ENCODE measurements at regions not wholly inside any gene's neighbourhood (a gene's known extent, or its start where the extent isn't known, plus 50 kb on each side); places are given as distances from the start of the nearest gene placed in this dataset.
"Not testable (repeated sequence)": the region's sequence is repeated elsewhere in the genome, so short reads cannot be mapped to it uniquely, and the experiment has no call there.

DNA sequence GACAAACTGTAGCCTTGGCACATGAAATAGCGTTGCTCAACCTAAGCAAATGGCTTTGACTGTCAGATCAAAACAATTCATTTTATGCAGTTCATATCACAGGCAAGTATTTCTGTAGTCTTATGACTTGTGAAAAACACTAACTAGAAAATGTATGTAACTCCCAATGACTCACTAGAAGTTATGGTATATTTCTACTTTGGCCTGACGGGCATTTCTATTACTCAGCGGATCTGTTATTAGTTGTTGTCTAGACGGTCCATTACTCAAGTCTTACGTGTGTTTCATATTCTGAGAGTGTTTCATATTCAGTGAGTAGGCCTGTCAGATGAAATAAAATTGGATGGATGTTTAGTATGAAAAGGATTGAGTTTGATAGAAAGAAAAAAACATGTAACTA is 880.9 kb downstream of the PRIM2 start:
- no peak for DNase-seq
- 78 to 87% methylated on average over 5 of the region's 5 CpGs for WGBS, 2 donors
- no peak overlapping the region for H3K9ac ChIP-seq (ENCODE audit: insufficient read depth in 1 of 2, low read length in 2 of 2)

DNA sequence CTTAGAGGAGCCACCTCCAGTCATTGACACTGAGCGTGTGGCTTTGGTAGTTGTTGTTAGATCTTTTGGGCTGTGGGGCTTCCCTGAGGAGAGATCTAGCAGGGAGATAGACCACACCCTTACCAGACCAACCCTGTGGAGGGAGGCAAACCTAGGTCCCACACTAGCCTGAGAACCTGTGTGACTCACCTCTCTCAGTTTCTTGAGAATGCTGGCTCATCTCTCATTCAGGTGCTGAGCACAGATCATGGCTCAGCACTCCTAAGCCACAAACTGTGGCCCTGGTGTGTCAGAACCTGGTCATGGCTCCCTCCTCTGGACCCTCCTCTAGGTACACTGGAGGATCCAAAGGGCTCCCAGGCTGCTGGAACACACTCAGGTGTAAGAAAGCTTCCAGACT is 919.7 kb downstream of the PRIM2 start:
- H3K27ac ChIP-seq (ENCODE audit: low read depth in 1 of 2, low read length in 1 of 2); H3K9ac ChIP-seq (ENCODE audit: insufficient read depth in 1 of 2, low read length in 2 of 2); H3K27me3 ChIP-seq (ENCODE audit: control insufficient read depth in 3 of 3, insufficient read depth in 3 of 3, low read length in 2 of 3); DNase-seq; H3K4me3 ChIP-seq; H3K36me3 ChIP-seq (ENCODE audit: control insufficient read depth in 4 of 4, insufficient read depth in 4 of 4, low read length in 4 of 4); ATAC-seq (ENCODE audit: insufficient read depth, low FRiP score); H3K4me1 ChIP-seq (ENCODE audit: control insufficient read depth in 5 of 5, insufficient read depth in 5 of 5, low read length in 5 of 5): not testable (repeated sequence)
- peaks cover 0 to 14% (median 4%) of the 10 kb centered on the region in 4 donors for H3K9me3 ChIP-seq (ENCODE audit: control insufficient read depth in 4 of 4, insufficient read depth in 3 of 4, low read length in 3 of 4)
- 78 to 88% methylated on average over 1 of the region's 1 CpG for whole genome bisulfite sequencing, 2 donors

More for the DNA sequence above, 880.9 kb downstream of the PRIM2 start:
- Histone ChIP-seq H3K36me3 (ENCODE audit: control insufficient read depth in 4 of 4, insufficient read depth in 4 of 4, low read length in 4 of 4) (no peaks in the 10 kb centered on the region), H3K27me3 (ENCODE audit: control insufficient read depth in 3 of 3, insufficient read depth in 3 of 3, low read length in 2 of 3) (no peaks in the 10 kb centered on the region), H3K4me3 (no peak overlapping the region), H3K4me1 (ENCODE audit: control insufficient read depth in 5 of 5, insufficient read depth in 5 of 5, low read length in 5 of 5) (no peaks in the 10 kb centered on the region), H3K27ac (ENCODE audit: low read depth in 1 of 2, low read length in 1 of 2) (no peak overlapping the region), H3K9me3 (ENCODE audit: control insufficient read depth in 4 of 4, insufficient read depth in 3 of 4, low read length in 3 of 4) (no peaks in the 10 kb centered on the region)
- TF ChIP-seq, protein P1, sequence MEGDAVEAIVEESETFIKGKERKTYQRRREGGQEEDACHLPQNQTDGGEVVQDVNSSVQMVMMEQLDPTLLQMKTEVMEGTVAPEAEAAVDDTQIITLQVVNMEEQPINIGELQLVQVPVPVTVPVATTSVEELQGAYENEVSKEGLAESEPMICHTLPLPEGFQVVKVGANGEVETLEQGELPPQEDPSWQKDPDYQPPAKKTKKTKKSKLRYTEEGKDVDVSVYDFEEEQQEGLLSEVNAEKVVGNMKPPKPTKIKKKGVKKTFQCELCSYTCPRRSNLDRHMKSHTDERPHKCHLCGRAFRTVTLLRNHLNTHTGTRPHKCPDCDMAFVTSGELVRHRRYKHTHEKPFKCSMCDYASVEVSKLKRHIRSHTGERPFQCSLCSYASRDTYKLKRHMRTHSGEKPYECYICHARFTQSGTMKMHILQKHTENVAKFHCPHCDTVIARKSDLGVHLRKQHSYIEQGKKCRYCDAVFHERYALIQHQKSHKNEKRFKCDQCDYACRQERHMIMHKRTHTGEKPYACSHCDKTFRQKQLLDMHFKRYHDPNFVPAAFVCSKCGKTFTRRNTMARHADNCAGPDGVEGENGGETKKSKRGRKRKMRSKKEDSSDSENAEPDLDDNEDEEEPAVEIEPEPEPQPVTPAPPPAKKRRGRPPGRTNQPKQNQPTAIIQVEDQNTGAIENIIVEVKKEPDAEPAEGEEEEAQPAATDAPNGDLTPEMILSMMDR (IDR thresholded peaks at IDR 0.05; ENCODE audit: control extremely low read depth, extremely low read depth), result no peak
- ATAC-seq (ENCODE audit: insufficient read depth, low FRiP score), result no peak

DNA sequence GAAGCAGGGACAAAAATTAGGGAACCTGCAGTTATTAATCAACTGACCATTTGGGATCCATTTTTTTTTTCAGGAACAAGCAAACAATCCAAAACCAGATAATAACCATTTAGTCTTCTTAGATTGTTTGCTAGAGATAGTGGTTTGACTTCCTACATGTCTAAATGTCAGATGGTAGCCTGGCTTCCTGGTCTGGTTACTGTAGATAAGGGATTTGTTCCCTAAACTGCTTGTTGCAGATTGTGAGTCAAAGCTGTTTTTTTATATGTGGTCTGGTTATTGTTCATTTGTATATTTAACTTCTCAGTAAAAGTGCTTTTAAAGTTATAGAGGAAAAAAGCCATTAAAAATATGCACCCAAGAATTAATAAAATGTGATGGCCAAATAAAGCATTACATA is 921.0 kb downstream of the PRIM2 start:
- H3K27me3 ChIP-seq (ENCODE audit: control insufficient read depth in 3 of 3, insufficient read depth in 3 of 3, low read length in 2 of 3); DNase-seq; H3K36me3 ChIP-seq (ENCODE audit: control insufficient read depth in 4 of 4, insufficient read depth in 4 of 4, low read length in 4 of 4); H3K27ac ChIP-seq (ENCODE audit: low read depth in 1 of 2, low read length in 1 of 2); H3K9ac ChIP-seq (ENCODE audit: insufficient read depth in 1 of 2, low read length in 2 of 2); H3K4me1 ChIP-seq (ENCODE audit: control insufficient read depth in 5 of 5, insufficient read depth in 5 of 5, low read length in 5 of 5); H3K4me3 ChIP-seq; ATAC-seq (ENCODE audit: insufficient read depth, low FRiP score): not testable (repeated sequence)
- peaks cover 0 to 18% (median 4%) of the 10 kb centered on the region in 4 donors for H3K9me3 ChIP-seq (ENCODE audit: control insufficient read depth in 4 of 4, insufficient read depth in 3 of 4, low read length in 3 of 4)

DNA sequence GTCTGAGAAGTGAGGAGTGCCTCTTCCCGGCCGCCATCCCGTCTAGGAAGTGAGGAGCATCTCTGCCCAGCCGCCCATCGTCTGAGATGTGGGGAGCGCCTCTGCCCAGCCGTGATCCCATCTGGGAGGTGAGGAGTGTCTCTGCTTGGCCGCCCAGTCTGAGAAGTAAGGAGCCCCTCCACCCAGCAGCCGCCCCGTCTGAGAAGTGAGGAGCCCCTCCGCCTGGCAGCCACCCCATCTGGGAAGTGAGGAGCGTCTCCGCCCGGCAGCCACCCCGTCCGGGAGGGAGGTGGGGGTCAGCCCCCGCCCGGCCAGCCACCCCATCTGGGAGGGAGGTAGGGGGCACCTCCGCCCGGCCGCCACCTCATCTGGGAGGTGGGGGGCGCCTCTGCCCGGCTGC is 940.2 kb downstream of the PRIM2 start:
- ATAC-seq (ENCODE audit: insufficient read depth, low FRiP score); H3K4me3 ChIP-seq; H3K9me3 ChIP-seq (ENCODE audit: control insufficient read depth in 4 of 4, insufficient read depth in 3 of 4, low read length in 3 of 4); H3K36me3 ChIP-seq (ENCODE audit: control insufficient read depth in 4 of 4, insufficient read depth in 4 of 4, low read length in 4 of 4); DNase-seq; H3K9ac ChIP-seq (ENCODE audit: insufficient read depth in 1 of 2, low read length in 2 of 2); H3K27ac ChIP-seq (ENCODE audit: low read depth in 1 of 2, low read length in 1 of 2); H3K4me1 ChIP-seq (ENCODE audit: control insufficient read depth in 5 of 5, insufficient read depth in 5 of 5, low read length in 5 of 5); H3K27me3 ChIP-seq (ENCODE audit: control insufficient read depth in 3 of 3, insufficient read depth in 3 of 3, low read length in 2 of 3): not testable (repeated sequence)
- WGBS, 2 donors, result 90 to 91% methylated on average over 14 to 23 of the region's 23 CpGs

DNA sequence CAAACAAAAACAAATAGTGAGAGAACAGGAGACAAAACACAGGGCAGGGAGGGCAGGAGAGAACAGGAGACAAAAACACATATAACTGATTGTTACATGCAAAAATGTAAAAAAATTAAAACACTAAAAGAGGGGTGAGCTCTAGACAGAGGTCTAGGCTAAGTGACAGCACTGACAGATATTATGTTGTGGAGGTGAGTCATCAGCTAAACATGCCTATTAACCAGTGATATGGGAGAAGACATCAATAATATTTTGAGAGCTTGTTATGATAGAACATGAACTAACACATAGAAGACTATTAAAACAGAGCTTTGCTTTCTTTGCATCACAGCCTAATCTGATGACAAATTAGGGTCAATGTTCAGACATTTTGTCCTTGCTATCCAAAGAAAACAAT is 972.7 kb downstream of the PRIM2 start:
- H3K36me3 ChIP-seq (ENCODE audit: control insufficient read depth in 4 of 4, insufficient read depth in 4 of 4, low read length in 4 of 4), result no peaks in the 10 kb centered on the region
- DNase-seq (no peak), ATAC-seq (ENCODE audit: insufficient read depth, low FRiP score) (no peak)
- no peaks in the 10 kb centered on the region for H3K27me3 ChIP-seq (ENCODE audit: control insufficient read depth in 3 of 3, insufficient read depth in 3 of 3, low read length in 2 of 3)
- no peak overlapping the region for H3K4me3 ChIP-seq
- no peaks in the 10 kb centered on the region for H3K4me1 ChIP-seq (ENCODE audit: control insufficient read depth in 5 of 5, insufficient read depth in 5 of 5, low read length in 5 of 5)
- no peak overlapping the region for H3K27ac ChIP-seq (ENCODE audit: low read depth in 1 of 2, low read length in 1 of 2)
- H3K9ac ChIP-seq (ENCODE audit: insufficient read depth in 1 of 2, low read length in 2 of 2), result no peak overlapping the region
- H3K9me3 ChIP-seq (ENCODE audit: control insufficient read depth in 4 of 4, insufficient read depth in 3 of 4, low read length in 3 of 4), result peaks cover 0 to 2% (median 0%) of the 10 kb centered on the region in 4 donors
- TF ChIP-seq, protein P1 (IDR thresholded peaks at IDR 0.05; ENCODE audit: control extremely low read depth, extremely low read depth), result no peak

DNA sequence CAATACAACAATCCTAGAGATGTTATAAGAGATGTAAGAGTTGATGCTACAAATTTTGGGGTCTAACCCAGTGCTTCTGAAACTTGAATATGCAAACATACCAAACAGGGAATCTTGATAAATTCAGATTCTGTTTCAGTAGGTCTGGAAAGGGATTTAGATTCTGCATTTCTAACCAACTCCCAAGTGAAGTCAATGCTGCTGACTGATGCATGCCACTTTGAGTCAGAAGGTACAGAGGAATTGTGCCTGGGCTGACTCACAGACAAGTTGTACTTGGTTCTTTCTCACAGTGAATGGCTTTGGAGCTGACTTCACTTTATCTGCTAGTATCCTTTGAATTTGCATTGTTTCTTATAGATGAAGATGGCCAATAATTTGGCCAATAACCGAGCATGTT is 973.9 kb downstream of the PRIM2 start:
- not testable (repeated sequence) for H3K4me1 ChIP-seq (ENCODE audit: control insufficient read depth in 5 of 5, insufficient read depth in 5 of 5, low read length in 5 of 5); H3K9me3 ChIP-seq (ENCODE audit: control insufficient read depth in 4 of 4, insufficient read depth in 3 of 4, low read length in 3 of 4); H3K4me3 ChIP-seq; H3K27me3 ChIP-seq (ENCODE audit: control insufficient read depth in 3 of 3, insufficient read depth in 3 of 3, low read length in 2 of 3); H3K36me3 ChIP-seq (ENCODE audit: control insufficient read depth in 4 of 4, insufficient read depth in 4 of 4, low read length in 4 of 4); ATAC-seq (ENCODE audit: insufficient read depth, low FRiP score); H3K9ac ChIP-seq (ENCODE audit: insufficient read depth in 1 of 2, low read length in 2 of 2); DNase-seq; H3K27ac ChIP-seq (ENCODE audit: low read depth in 1 of 2, low read length in 1 of 2)
- 58 to 77% methylated on average over 1 of the region's 1 CpG for WGBS, 2 donors

DNA sequence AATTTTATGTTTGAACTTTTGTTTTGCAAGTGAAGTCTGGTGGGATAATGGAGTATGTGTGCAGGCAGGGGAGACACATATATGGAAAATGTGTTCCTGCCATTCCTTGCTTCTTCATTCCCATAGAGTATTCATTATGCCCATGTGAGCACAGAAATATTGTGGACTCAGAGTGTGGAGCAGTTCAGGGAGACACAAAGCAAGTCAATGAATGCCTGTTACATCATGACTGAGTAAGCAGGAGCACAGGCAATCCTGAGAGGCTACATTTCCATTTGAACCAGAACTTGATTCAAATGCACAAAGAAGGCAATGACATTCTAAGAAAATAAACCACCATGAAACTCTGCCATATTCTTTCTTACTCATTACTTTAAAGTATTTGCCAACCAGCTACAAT is 990.5 kb downstream of the PRIM2 start:
- DNase-seq, result not testable (repeated sequence)

More for the DNA sequence above, 990.5 kb downstream of the PRIM2 start:
- H3K4me3 ChIP-seq; ATAC-seq (ENCODE audit: insufficient read depth, low FRiP score); H3K4me1 ChIP-seq (ENCODE audit: control insufficient read depth in 5 of 5, insufficient read depth in 5 of 5, low read length in 5 of 5); H3K27me3 ChIP-seq (ENCODE audit: control insufficient read depth in 3 of 3, insufficient read depth in 3 of 3, low read length in 2 of 3); H3K9ac ChIP-seq (ENCODE audit: insufficient read depth in 1 of 2, low read length in 2 of 2); H3K9me3 ChIP-seq (ENCODE audit: control insufficient read depth in 4 of 4, insufficient read depth in 3 of 4, low read length in 3 of 4); H3K36me3 ChIP-seq (ENCODE audit: control insufficient read depth in 4 of 4, insufficient read depth in 4 of 4, low read length in 4 of 4); H3K27ac ChIP-seq (ENCODE audit: low read depth in 1 of 2, low read length in 1 of 2): not testable (repeated sequence)
